Colonic mucosa (tissue), 4 donors: ENCODE measurements at regions not wholly inside any gene's neighbourhood (a gene's known extent, or its start where the extent isn't known, plus 50 kb on each side); places are given as distances from the start of the nearest gene placed in this dataset.

ENCODE experiments used
- DNase-seq: peaks from one replicate; pipeline ENCODE4 v3.0.0-alpha.2; 2020
- H3K27ac ChIP-seq: fragments of 200-600 bp; one replicate; pipeline ENCODE4 v1.8.0; 2021
- H3K27me3 ChIP-seq: fragments of 200-600 bp; one replicate; pipeline ENCODE4 v1.8.0; 2021
- H3K36me3 ChIP-seq: fragments of 200-600 bp; one replicate; pipeline ENCODE4 v1.8.0; 2021
- H3K4me1 ChIP-seq: fragments of 200-600 bp; one replicate; pipeline ENCODE4 v1.8.0; 2021; ENCODE audit warnings: mild to moderate bottlenecking
- H3K4me3 ChIP-seq: fragments of 200-600 bp; one replicate; pipeline ENCODE4 v1.8.0; 2021
- H3K9ac ChIP-seq, 2 donors: one replicate each; pipeline ENCODE4 v1.7.0; 2013; ENCODE audit warnings: control low read depth in 2 of 2, low read depth in 2 of 2, low read length in 2 of 2
- H3K9me3 ChIP-seq: fragments of 200-600 bp; one replicate; pipeline ENCODE4 v1.8.0; 2021
- intact Hi-C: fragments of 100-400 bp; cut with DNase I; formaldehyde crosslinking; loops from one replicate; pipeline ENCODE4 v1.14.1; 2022
- TF ChIP-seq, protein P1 (sequence below): fragments of 200-600 bp; IDR thresholded peaks from one replicate; pipeline ENCODE4 v1.8.0; 2022; ENCODE audit warnings: antibody characterized with exemption, mild to moderate bottlenecking
- donor health status: healthy.
- donor health status: DM: no; HTN: no; CAD: no.
- donor health status: DM: no; HTN: no; CAD: no.

- no peaks in the 10 kb centered on the region for H3K27me3 ChIP-seq
- no peaks in the 10 kb centered on the region for H3K36me3 ChIP-seq
- no peaks in the 10 kb centered on the region for H3K9me3 ChIP-seq
- no peak overlapping the region for H3K4me3 ChIP-seq
- H3K9ac ChIP-seq: no peak overlapping the region
- TF ChIP-seq, protein P1, sequence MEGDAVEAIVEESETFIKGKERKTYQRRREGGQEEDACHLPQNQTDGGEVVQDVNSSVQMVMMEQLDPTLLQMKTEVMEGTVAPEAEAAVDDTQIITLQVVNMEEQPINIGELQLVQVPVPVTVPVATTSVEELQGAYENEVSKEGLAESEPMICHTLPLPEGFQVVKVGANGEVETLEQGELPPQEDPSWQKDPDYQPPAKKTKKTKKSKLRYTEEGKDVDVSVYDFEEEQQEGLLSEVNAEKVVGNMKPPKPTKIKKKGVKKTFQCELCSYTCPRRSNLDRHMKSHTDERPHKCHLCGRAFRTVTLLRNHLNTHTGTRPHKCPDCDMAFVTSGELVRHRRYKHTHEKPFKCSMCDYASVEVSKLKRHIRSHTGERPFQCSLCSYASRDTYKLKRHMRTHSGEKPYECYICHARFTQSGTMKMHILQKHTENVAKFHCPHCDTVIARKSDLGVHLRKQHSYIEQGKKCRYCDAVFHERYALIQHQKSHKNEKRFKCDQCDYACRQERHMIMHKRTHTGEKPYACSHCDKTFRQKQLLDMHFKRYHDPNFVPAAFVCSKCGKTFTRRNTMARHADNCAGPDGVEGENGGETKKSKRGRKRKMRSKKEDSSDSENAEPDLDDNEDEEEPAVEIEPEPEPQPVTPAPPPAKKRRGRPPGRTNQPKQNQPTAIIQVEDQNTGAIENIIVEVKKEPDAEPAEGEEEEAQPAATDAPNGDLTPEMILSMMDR: no peak
- DNase-seq: no peak
- H3K27ac ChIP-seq: no peak overlapping the region
- no peaks in the 10 kb centered on the region for H3K4me1 ChIP-seq
- intact Hi-C loops: no loop called here
These were observed 722.3 kb downstream of the SORCS1 start for GRCh38 chr10:106442223-106442622.

DNA sequence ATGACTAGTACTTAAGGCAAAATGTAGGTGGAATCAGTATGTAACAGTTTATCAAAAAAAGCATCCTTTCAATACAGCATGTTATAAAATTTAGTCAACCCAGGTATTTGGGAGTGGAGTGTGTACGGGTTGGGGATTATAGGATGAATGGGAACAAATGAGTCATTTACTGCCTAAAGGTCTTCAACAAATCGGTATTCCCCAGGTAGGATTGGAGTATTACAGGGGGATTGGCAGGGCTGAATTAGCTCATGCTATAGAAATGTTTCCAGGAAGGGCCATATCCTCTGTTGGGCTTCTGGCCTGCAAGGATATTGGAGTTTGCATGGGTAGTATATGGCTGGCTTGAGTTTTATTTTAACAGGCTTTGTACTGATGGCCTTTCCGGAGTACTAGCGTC is 723.7 kb downstream of the SORCS1 start:
- Histone ChIP-seq H3K4me1 (no peaks in the 10 kb centered on the region), H3K9me3 (no peaks in the 10 kb centered on the region), H3K27me3 (no peaks in the 10 kb centered on the region), H3K36me3 (no peaks in the 10 kb centered on the region), H3K27ac (no peak overlapping the region), H3K9ac (no peak overlapping the region), H3K4me3 (no peak overlapping the region)
- intact Hi-C loops: no loop called here
- no peak for DNase-seq
- TF ChIP-seq, protein P1: no peak

- TF ChIP-seq, protein P1: no peak
- DNase-seq: no peak
- H3K4me1 ChIP-seq: no peaks in the 10 kb centered on the region
- H3K9me3 ChIP-seq: no peaks in the 10 kb centered on the region
- intact Hi-C loops: no loop called here
- H3K36me3 ChIP-seq: no peaks in the 10 kb centered on the region
- H3K4me3 ChIP-seq: no peak overlapping the region
- H3K9ac ChIP-seq: no peak overlapping the region
- no peaks in the 10 kb centered on the region for H3K27me3 ChIP-seq
- no peak overlapping the region for H3K27ac ChIP-seq
These were observed 724.2 kb downstream of the SORCS1 start for GRCh38 chr10:106440355-106440754.

DNA sequence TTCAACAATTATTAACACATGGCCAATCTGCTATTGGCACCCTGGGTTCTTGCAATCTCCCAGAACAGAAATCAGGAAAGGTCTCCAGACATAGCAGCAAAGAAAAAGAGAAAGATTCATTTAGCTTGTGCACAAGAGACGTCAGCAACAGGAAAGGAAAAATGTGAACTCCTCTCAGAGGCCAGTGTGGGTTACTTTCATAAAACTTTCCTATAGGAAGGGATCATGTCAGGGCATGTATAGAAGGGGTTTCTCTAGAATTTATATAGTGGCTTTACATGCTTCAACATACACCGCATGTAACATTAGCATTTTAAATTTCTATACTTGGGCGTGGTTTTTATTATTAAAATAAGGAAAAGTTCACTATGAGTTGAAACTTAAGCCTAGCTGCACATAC is 725.1 kb downstream of the SORCS1 start:
- TF ChIP-seq, protein P1: no peak
- DNase-seq: no peak
- H3K4me1 ChIP-seq: no peaks in the 10 kb centered on the region
- H3K9me3 ChIP-seq: no peaks in the 10 kb centered on the region
- no peak overlapping the region for H3K4me3 ChIP-seq
- no peaks in the 10 kb centered on the region for H3K36me3 ChIP-seq
- no peak overlapping the region for H3K9ac ChIP-seq
- intact Hi-C loops: no loop called here
- no peaks in the 10 kb centered on the region for H3K27me3 ChIP-seq
- H3K27ac ChIP-seq: no peak overlapping the region

- DNase-seq: no peak
- TF ChIP-seq, protein P1: no peak
- intact Hi-C loops: no loop called here
- no peaks in the 10 kb centered on the region for H3K36me3 ChIP-seq
- H3K9ac ChIP-seq: no peak overlapping the region
- no peaks in the 10 kb centered on the region for H3K4me1 ChIP-seq
- H3K27ac ChIP-seq: no peak overlapping the region
- H3K4me3 ChIP-seq: no peak overlapping the region
- H3K9me3 ChIP-seq: no peaks in the 10 kb centered on the region
- H3K27me3 ChIP-seq: no peaks in the 10 kb centered on the region
These were observed 726.1 kb downstream of the SORCS1 start for GRCh38 chr10:106438386-106438785.
